ENCODE measurements at regions not wholly inside any gene's neighbourhood (a gene's known extent, or its start where the extent isn't known, plus 50 kb on each side); places are given as distances from the start of the nearest gene placed in this dataset.

GRCh38 chr6:100987556-100987955 is 106.4 kb upstream of the ASCC3 start:
- H3K4me3 ChIP-seq (ENCODE audit: insufficient read depth, low read length, poor library complexity, severe bottlenecking) = no peak overlapping the region
- H3K36me3 ChIP-seq (ENCODE audit: low read length) = no peaks in the 10 kb centered on the region
- no peak overlapping the region for H3K9ac ChIP-seq (ENCODE audit: low read length)
- no peaks in the 10 kb centered on the region for H3K9me3 ChIP-seq (ENCODE audit: insufficient read depth, low read length)
- no peaks in the 10 kb centered on the region for H3F3A ChIP-seq (ENCODE audit: insufficient read depth)
- no peaks in the 10 kb centered on the region for H3K27me3 ChIP-seq (ENCODE audit: low read length)
- no peaks in the 10 kb centered on the region for H3K79me2 ChIP-seq (ENCODE audit: insufficient read depth, low read length)
- no peaks in the 10 kb centered on the region for H4K20me1 ChIP-seq (ENCODE audit: low read depth, low read length)
- no peak overlapping the region for H3K4me2 ChIP-seq (ENCODE audit: low read depth, low read length, poor library complexity, severe bottlenecking)
- H2AFZ ChIP-seq (ENCODE audit: low read depth, low read length, severe bottlenecking) = no peak overlapping the region
- TF ChIP-seq EZH2phosphoT487 (conservative IDR thresholded peaks at IDR 0.05; ENCODE audit: low read length) (no peak), CTCF (IDR thresholded peaks at IDR 0.05; ENCODE audit: insufficient read depth, low read length, poor library complexity, severe bottlenecking) (no peak)
- H3K9me2 ChIP-seq (replicated peaks; ENCODE audit: insufficient read depth, low read length) = no peaks in the 10 kb centered on the region
- H3K27ac ChIP-seq (ENCODE audit: low read depth, low read length) = no peak overlapping the region

- Histone ChIP-seq H3F3A (ENCODE audit: insufficient read depth) (no peaks in the 10 kb centered on the region), H3K9me2 (replicated peaks; ENCODE audit: insufficient read depth, low read length) (no peaks in the 10 kb centered on the region)
- TF ChIP-seq CTCF (IDR thresholded peaks at IDR 0.05; ENCODE audit: insufficient read depth, low read length, poor library complexity, severe bottlenecking) (no peak), EZH2phosphoT487 (conservative IDR thresholded peaks at IDR 0.05; ENCODE audit: low read length) (no peak)
Measured at GRCh38 chr6:100988391-100988984, 107.4 kb upstream of the ASCC3 start.

GRCh38 chr6:100990070-100990469 is 108.9 kb upstream of the ASCC3 start:
- H4K20me1 ChIP-seq (ENCODE audit: low read depth, low read length) = no peaks in the 10 kb centered on the region
- no peak overlapping the region for H3K9ac ChIP-seq (ENCODE audit: low read length)
- H3F3A ChIP-seq (ENCODE audit: insufficient read depth) = no peaks in the 10 kb centered on the region
- no peaks in the 10 kb centered on the region for H3K79me2 ChIP-seq (ENCODE audit: insufficient read depth, low read length)
- no peaks in the 10 kb centered on the region for H3K36me3 ChIP-seq (ENCODE audit: low read length)
- no peak overlapping the region for H3K27ac ChIP-seq (ENCODE audit: low read depth, low read length)
- no peak overlapping the region for H2AFZ ChIP-seq (ENCODE audit: low read depth, low read length, severe bottlenecking)
- no peak overlapping the region for H3K4me2 ChIP-seq (ENCODE audit: low read depth, low read length, poor library complexity, severe bottlenecking)
- no peaks in the 10 kb centered on the region for H3K9me2 ChIP-seq (replicated peaks; ENCODE audit: insufficient read depth, low read length)
- no peaks in the 10 kb centered on the region for H3K27me3 ChIP-seq (ENCODE audit: low read length)
- no peak for TF ChIP-seq CTCF (IDR thresholded peaks at IDR 0.05; ENCODE audit: insufficient read depth, low read length, poor library complexity, severe bottlenecking)
- TF ChIP-seq EZH2phosphoT487 (conservative IDR thresholded peaks at IDR 0.05; ENCODE audit: low read length) = no peak
- H3K9me3 ChIP-seq (ENCODE audit: insufficient read depth, low read length) = no peaks in the 10 kb centered on the region
- H3K4me3 ChIP-seq (ENCODE audit: insufficient read depth, low read length, poor library complexity, severe bottlenecking) = no peak overlapping the region

More at GRCh38 chr6:100988391-100988984, 107.4 kb upstream of the ASCC3 start:
- Histone ChIP-seq H3K9me3 (ENCODE audit: insufficient read depth, low read length) (no peaks in the 10 kb centered on the region), H4K20me1 (ENCODE audit: low read depth, low read length) (no peaks in the 10 kb centered on the region), H3K36me3 (ENCODE audit: low read length) (no peaks in the 10 kb centered on the region), H3K4me2 (ENCODE audit: low read depth, low read length, poor library complexity, severe bottlenecking) (no peak overlapping the region), H3K79me2 (ENCODE audit: insufficient read depth, low read length) (no peaks in the 10 kb centered on the region), H3K9ac (ENCODE audit: low read length) (no peak overlapping the region), H2AFZ (ENCODE audit: low read depth, low read length, severe bottlenecking) (no peak overlapping the region), H3K27ac (ENCODE audit: low read depth, low read length) (no peak overlapping the region), H3K27me3 (ENCODE audit: low read length) (no peaks in the 10 kb centered on the region), H3K4me3 (ENCODE audit: insufficient read depth, low read length, poor library complexity, severe bottlenecking) (no peak overlapping the region)

All from SU-DHL-6 (cell line).